ENCODE measurements at regions not wholly inside any gene's neighbourhood (a gene's known extent, or its start where the extent isn't known, plus 50 kb on each side); places are given as distances from the start of the nearest gene placed in this dataset.
A peak's percentile ranks its signal among the peaks of the same experiment; 100 is the strongest.

DNA sequence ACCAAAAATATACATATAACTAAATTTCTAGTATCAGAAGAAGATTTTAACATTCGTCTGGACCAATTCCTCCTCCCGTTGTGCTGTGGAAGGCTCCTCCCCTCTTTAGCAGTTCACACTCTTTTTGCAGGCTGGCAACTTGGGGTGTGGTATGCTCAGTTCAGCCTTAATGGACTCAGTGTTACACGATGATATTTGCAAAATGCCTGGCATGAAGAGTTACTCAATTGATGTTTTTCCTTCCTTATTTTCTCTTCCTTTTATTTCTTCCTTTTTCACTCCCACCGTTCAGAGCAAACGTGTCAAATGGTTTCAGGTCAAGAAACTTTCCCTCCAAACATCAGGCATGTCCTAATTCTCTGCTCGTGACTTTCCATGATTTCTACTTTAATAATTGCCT is 248.3 kb downstream of the PHF14 start:
- intact Hi-C loops (cut with DNase I) = no loop called here
- DNase-seq = no peak

DNA sequence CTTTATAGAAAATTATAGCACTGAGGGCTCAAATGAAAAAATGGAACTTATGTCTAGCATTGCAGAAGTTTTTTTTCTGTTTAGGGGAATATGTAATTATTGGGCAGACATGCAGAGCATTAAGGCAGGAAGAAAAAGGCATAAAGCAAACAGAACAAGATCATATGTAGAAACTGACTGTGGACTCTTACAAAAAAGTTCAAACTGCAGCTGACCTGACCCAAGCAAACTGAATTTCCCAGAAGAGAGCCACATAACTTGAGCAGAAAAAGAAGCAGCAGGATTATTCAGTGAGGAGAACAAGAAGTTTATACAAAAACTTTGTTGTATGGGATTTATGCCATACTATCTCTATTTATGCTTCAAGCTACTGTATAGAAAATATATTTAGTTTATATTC is 250.9 kb downstream of the PHF14 start:
- intact Hi-C loops (cut with DNase I) = no loop called here
- no peak for DNase-seq

DNA sequence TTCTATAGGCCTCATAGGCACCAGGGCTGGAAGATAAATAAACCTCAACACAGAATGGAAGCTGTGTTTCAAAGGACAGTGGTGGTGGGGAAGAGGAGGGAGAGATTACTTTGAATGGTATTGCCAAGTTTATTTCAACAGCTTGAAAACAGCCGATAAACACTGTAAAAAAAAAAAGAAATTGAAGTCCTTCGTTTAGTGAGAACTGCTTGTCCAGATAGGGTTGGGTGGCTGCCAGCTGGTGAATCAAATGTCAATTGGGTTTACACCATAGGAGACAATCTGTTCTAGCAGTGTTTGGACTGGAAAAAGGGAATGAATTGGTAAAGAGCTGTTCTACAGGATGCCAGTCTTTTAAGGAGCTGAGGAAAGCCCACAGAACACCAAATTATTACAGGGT is 254.8 kb downstream of the PHF14 start:
- intact Hi-C loops (cut with DNase I) = no loop called here
- DNase-seq = peak in 17 of 42 donors; percentile 8 to 60 (median 26)

DNA sequence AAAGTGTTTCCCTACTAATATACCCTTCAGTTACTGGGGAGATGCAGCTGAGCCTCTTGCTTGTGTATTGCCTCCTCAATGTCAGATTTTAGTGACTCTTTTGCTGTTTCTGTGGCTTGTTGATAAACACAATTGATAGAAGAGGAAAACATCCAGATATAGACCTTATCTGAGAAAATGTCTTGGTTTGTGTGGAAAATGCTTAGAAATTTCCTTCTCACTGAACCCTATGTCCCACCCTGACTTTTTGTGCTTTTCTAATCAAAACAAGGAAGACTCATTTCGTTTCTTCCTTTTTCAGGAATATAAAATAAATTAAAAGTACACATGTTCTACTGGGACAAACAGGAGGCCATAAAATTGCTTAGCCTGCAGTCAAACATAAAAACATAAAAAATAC is 257.5 kb downstream of the PHF14 start:
- no peak for DNase-seq
- intact Hi-C loops (cut with DNase I) = no loop called here

DNA sequence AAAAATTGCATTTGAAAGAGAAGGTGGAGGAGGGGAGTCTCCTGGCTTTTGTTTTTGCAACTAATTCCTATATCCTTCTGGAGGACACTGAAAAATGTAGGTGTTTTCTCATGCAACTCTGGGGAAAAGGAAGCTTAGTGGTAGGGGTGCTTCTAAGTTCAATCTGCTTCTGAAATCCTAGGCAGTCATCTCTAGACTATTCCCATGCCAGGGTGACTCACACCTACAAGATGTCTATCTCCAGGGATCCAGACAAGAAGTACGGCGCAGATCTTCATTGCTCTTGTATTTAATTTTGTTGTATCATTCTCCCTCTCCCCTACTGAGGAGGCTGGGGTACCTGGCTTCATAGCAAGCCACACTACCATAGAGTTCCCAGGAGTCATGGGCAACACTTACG is 258.8 kb downstream of the PHF14 start:
- DNase-seq = no peak
- intact Hi-C loops (cut with DNase I) = no loop called here

DNA sequence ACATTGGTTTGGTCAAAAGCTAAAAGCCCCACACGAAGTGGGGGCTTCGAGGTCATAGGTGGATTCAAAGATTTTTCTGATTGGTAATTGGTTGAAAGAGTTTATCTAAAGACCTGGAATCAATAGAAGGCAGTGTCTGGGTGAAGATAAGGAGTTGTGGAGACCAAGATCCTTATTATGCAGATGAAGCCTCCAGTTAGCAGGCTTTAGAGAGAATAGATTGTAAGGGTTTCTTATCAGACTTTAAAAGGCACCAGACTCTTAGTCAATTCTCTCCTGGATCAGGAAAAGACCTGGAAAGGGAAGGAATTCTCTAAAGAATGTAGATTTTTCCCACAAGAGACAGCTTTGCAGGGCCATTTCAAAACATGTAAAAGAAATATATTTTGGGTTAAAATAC is 260.2 kb downstream of the PHF14 start:
- DNase-seq = no peak
- intact Hi-C loops (cut with DNase I) = no loop called here

DNA sequence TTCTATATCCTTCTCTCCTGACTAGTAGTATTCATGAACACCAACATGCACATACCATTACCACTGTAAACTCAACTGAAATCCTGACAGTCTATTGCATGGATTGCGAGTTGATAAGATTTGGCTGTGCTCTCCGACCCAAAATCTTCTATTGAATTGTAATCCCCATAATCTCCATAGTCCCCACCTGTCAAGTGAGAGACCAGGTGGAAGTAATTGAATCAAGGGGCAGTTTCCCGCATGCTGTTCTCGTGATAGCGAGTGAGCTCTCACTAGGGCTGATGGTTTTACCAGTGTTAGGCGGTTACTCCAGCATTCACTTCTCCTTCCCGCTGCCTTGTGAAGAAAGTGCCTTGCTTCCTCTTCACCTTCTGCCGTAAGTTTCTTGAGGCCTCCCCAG is 261.8 kb downstream of the PHF14 start:
- intact Hi-C loops (cut with DNase I) = no loop called here
- DNase-seq = no peak

DNA sequence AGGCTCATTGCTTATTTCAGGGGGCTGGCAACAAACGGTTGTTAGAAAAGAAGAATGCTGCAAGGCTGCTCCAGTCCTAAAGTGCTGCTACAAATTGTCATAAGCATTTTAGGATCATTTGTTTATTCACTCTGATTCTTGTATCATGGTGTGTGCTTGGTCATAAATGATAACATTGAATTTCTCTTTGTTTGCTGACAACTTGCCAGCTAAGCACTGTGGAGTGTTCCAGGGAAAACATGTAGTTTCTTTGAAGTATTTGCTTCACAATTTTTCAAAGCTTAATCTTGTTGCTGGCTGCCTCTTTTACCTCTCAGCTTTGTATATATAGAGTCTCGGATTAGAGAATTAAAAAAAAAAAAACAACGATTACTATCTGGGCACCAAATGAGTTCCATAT is 263.0 kb downstream of the PHF14 start:
- DNase-seq = no peak
- intact Hi-C loops (cut with DNase I) = no loop called here

DNA sequence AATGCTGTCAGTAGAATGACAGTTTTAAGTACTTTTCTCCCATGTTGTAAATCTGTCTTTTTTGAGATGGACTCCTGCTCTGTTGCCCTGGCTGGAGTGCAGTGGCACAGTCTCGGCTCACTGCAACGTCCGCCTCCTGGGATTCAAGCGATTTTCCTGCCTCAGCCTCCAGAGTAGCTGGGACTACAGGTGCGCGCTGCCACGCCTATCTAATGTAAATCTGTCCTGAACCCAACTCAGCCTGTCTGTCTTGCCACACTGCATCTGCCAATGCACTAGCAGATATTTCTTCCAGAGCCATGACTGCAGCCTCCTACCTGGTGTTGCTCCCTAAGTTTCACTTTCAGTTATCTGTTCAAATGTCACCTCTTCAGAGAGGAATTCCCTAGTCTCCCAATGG is 264.1 kb downstream of the PHF14 start:
- peak in 1 of 42 donors; percentile 11 for DNase-seq
- intact Hi-C loops (cut with DNase I) = no loop called here

DNA sequence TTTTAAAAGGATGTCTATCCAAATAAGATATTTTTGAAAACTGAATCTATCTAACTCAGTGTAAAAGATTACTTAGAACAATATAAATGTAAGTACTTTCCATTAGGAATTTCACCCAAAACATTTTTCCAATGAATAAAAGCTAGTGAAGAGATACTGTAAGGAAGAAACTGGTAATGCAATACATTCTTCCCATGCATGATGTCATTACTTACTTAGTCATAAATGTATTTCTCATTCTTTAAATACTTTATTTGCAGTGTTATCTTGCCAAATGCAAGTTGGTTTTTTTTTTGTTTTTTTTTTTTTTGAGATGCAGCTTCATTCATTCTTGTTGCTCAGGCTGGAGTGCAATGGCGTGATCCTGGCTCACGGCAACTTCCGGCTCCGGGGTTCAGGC is 265.6 kb downstream of the PHF14 start:
- intact Hi-C loops (cut with DNase I) = no loop called here

DNA sequence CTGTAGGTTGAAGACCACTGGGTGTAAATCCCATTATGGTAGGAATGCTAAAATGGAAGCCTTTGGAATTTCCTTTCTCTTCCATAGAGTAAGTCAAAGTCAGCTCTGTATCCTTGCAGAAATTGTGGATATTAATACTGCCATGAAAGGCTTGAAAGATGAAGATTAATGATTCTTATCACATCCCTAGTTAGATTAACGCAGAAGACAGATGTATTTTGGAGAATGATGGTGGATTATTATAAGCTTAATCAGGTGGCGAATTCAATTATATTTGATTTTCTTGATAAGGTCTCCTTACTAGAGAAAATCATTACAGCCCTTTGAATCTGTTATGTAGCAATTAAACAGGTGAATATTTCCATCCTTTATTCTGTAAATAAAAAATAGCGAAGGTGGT is 270.1 kb downstream of the PHF14 start:
- DNase-seq = no peak
- intact Hi-C loops (cut with DNase I) = no loop called here

More for the DNA sequence above, 265.6 kb downstream of the PHF14 start:
- DNase-seq = no peak

DNA sequence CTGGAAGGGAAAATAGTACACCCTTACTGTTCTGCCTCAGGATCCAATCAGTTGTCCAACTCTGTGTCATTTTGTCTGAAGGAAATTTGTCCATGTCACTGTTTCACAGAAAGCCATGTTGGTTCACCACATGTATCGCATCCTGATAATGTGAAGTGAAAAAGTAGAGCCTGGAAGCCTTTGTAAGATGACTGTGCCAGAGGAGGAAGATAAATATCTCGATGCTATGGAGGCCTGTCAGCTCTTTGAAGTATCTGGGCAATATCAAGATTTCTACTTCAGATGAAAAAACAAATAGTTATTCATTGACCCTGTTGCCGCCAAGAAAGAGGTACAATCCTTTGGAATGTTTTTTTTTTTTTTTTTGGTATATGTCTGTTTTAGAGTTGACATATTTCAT is 270.5 kb downstream of the PHF14 start:
- DNase-seq = no peak
- intact Hi-C loops (cut with DNase I) = no loop called here

DNA sequence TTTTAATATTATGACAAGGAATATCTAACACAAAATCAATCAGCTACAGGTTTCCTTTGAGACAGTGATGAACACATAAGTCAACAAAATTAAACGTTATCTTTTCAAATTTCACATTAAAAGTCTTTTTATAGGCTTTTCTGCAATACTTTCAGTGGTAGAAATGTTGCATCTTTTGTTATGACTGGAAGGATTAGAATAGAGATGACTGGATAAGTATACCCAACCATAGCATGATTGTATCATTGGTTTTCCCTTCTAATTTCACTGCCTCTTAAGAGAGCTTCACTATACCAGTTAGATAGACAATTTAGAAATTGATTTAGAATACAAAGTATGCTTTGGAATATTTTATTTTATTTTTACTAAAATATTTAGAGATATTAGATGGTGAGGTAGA is 273.9 kb downstream of the PHF14 start:
- DNase-seq = no peak
- intact Hi-C loops (cut with DNase I) = no loop called here

DNA sequence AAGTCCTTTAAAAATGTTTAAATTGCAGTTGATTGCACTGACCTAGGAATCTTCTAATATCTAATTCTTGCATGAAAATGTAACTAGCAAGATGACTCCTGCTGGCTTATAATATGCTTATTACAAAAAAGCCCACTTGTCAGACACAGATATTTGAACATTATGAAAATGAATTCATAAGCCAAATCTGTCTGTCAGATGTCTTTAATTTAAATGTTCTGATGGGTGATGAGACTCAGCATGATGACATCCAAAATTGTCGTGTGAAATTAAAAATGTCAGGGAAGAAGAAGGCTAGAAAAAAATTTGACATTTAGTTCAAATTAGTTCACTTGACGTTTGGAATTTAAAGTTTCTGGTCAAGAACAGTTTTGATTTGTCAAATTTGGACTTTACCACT is 277.8 kb downstream of the PHF14 start:
- intact Hi-C loops (cut with DNase I) = no loop called here
- no peak for DNase-seq

DNA sequence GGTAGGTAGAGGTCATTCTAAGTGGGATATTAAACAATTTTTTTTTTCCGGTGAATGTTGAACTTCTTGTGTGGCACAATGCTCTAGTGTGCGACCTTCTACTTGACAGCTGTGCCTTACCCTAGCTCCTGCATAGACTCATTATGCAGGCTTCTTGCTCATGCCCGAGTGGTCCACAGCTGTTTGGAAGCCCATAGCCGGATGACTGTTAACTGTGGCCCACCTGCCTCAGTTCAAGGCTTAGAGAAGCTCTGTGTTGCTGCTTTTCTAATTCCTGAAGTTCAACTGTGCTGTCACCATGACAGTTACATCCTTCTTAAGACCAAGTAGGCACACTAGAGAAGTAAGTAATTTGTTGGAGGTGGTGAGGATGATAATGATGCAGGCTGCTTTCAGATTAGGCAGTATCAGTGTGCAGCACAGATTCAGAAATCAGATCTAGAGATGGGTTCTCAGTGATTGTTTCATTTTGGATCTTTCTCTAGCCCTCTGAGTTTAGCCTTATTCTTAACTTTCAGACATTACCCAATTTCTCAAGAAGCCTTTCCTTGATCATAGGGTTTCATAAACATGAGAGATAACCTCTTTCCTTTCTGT is 278.4 kb downstream of the PHF14 start:
- DNase-seq = peak in 3 of 42 donors; percentile 3 to 36 (median 7)
- intact Hi-C loops (cut with DNase I) = no loop called here

DNA sequence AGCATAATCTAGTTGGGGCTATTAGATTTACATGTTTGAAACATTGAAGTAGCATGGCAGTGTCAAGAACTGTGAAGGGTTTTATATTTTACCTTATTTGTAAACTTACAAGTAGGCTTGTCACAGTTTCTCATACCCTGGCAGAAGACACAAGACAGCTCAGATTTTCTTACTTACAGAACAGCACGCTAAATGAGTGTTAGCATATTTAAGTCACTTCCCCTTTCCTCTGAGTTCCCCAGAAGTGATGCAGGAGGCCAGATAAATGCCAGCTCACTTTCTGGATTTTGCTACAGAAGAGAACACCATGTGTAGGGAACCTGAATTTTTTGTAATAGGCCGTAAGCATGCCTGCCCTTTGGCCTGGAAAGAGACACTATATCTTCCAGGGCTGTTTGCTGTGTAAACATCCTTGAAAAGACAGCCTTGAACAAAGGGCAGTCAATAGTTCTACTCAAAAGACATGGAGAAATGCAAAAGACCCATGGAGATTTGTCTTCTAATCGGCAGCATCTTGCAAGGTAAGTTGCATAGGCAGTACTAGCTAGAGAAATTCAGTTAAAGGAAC is 279.1 kb downstream of the PHF14 start:
- DNase-seq = no peak
- intact Hi-C loops (cut with DNase I) = no loop called here

DNA sequence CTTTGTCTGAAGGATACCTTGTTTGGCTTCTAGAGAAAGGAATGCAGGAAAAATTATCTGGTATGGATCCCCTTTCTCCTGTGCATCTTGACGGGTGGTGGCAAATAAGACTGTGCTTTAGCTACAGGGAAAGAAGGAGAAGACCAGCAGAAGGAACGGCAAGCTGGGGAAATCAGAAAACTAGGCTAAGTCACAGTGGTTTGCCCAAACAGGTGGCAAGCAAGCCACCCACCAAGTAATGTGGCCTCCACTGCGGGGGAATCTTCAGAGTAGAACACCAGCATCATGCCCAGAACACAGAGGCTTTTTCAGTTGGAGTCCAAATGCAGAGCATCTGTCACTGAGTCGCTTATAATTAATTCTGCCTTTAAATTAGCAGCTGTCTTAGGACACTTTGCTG is 282.8 kb downstream of the PHF14 start:
- DNase-seq = no peak
- intact Hi-C loops (cut with DNase I) = no loop called here

DNA sequence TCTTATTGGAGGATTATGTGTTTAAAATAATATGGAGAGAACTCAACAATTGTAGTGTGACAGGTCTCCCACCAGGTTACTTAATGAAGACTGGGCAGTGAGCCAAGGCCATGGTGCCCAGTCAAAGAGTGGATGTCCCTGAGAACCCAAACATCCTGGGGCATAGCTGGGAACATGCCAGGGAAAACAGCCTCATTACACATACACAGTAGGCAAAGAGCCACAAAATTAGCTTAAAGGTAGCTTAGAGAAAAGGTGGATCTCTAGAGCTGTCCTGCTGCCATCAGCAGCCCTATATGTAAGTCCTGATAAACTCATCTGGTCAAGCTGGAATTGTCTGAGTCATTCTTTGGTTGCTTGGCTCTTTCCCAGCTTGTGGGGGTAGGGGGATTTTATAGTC is 287.8 kb downstream of the PHF14 start:
- intact Hi-C loops (cut with DNase I) = no loop called here

DNA sequence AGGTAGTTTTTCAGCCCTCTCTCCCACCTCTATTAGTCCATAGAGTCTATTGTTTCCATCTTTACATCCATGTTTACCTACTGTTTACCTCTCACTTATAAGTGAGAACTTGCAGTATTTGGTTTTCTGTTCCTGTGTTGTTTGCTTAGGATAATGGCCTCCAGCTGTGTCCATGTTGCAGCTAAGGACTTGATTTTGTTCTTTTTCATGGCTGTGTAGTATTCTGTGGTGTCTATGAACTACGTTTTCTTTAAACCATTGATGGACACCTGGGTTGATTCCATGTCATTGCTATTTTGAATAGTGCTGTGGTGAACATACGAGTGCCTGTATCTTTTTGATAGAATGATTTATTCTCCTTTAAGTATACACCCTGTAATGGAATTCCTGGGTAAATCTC is 292.4 kb downstream of the PHF14 start:
- DNase-seq = no peak
- intact Hi-C loops (cut with DNase I) = no loop called here

More for the DNA sequence above, 287.8 kb downstream of the PHF14 start:
- DNase-seq = no peak

DNA sequence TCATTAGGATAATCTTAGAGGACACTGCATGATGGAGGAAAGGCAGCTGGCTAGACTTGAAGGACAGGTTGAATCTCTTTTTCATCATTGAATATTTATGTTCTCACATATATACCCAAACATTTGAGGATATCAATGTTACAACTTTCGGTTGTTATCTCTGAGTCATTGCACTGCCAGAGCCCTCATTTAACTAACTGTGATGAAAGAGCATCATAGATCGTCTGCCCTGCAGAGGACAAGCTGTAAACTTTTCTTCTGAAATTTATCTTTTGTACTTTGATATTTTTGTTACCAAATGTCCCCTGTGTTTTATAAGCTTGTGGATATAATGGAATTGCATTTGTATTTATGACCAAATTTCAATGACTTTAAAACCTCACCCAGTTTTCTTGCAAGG is 298.7 kb downstream of the PHF14 start:
- intact Hi-C loops (cut with DNase I) = no loop called here
- DNase-seq = no peak

DNA sequence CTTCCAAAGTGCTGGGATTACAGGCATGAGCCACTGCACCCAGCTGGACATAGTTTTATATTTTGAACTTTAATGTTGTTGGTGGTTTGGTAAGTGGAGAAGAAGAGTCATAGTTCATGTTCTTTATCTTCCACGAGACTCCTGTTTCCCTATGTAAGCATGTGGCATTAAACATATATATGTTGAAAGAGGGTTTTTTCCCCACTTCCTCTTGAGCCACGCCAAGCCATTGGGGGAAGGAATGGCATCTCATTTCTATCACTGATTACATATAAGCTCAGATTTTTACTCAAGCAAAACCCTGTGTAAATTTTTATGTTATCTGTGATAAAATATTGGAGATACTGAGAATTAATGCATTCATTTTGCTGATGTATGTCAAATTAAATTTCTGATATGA is 300.4 kb downstream of the PHF14 start:
- no peak for DNase-seq
- intact Hi-C loops (cut with DNase I) = no loop called here

DNA sequence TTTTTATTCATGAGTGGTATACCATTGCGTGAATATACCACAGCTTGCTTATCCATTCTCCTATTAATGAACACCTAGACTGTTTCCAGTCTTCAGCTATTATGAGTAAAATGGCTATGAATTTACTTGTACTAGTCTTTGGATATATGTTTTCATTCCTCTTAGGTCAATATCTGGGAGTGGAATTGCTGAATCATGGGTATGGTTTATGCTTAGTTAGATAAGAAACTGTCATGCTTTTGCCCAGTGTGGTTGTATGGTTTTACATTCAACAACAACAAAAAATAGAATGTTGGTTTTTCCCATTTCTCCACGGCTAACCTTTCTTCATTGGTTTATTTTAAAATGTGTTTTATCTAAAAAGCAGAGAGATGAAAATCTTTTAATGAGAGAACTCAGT is 308.3 kb downstream of the PHF14 start:
- intact Hi-C loops (cut with DNase I) = no loop called here
- DNase-seq = no peak

Data from head of caudate nucleus (tissue), 42 donors.